ENCODE measurements at regions not wholly inside any gene's neighbourhood (a gene's known extent, or its start where the extent isn't known, plus 50 kb on each side); places are given as distances from the start of the nearest gene placed in this dataset.

DNA sequence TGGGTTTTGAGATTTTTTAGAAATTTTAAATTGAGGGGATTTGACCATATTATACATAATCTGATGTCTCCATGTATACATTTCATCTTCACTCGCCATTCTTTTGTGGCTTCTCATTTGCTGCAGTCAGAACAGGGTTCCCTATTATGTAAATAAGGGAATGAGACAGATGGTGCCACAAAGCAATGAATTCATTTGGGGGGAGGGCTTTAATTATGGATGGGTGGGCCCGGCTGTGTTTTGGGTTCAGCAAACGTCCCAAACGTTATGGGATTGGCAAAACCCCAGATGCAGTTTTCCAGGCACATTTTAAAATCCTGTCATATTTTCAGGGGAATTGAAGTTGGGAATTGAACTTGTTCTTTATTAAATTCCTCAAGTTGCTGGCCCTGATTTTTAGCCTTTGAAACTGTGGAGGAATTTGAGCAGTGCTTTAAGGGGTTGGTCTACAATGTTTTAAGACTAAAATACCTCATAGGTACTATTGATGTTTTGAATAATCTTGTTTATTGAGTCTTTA is 558.5 kb upstream of the ZNF462 start:
- TF ChIP-seq POLR2A (IDR thresholded peaks at IDR 0.05; ENCODE audit: low read length) (no peak), GATA1 (IDR thresholded peaks at IDR 0.05; ENCODE audit: low read depth, low read length) (no peak)
